IMR-90 (cell line): ENCODE measurements at regions not wholly inside any gene's neighbourhood (a gene's known extent, or its start where the extent isn't known, plus 50 kb on each side); places are given as distances from the start of the nearest gene placed in this dataset.

Source experiments
- ATAC-seq: fragments of 200-7000 bp; cut with Tn5 transposase; 2 replicates; pipeline ENCODE4 v1.9.1; 2020; ENCODE audit warnings: low read depth, mild to moderate bottlenecking, moderate library complexity
- BruUV-seq: library from RNA; stranded (reverse); fragments of 400-500 nt; replicated peaks from 2 replicates; lab custom pipeline; 2021; lab: Mats Ljungman, UMichigan
- CTCF ChIA-PET: fragments of 300-600 bp; formaldehyde crosslinking; extraction: SDS; loops from one replicate; lab custom pipeline; 2021; ENCODE audit warnings: antibody characterized with exemption; lab: Yijun Ruan, JAX
- POLR2A ChIA-PET: fragments of 300-600 bp; sonication (Branson Sonifier 250); formaldehyde crosslinking; loops from one replicate; lab custom pipeline; 2022; ENCODE audit warnings: antibody characterized with exemption; ENCODE audit not compliant: unreplicated experiment; lab: Charles Lee
- DNase-seq: peaks from one replicate; pipeline ENCODE4 v3.0.0; 2013
- H2AFZ ChIP-seq: replicated peaks from 2 replicates; pipeline ENCODE3; 2013; ENCODE audit warnings: low read length, mild to moderate bottlenecking; ENCODE audit not compliant: poor library complexity
- H2AK5ac ChIP-seq: 2 replicates; pipeline ENCODE4 v1.6.1; 2013; ENCODE audit warnings: low read depth, low read length, inconsistent platforms
- H2AK9ac ChIP-seq: replicated peaks from 2 replicates; pipeline ENCODE3; 2013; ENCODE audit warnings: mild to moderate bottlenecking, low read depth, low read length, moderate library complexity; ENCODE audit not compliant: poor library complexity
- H2BK120ac ChIP-seq: 2 replicates; pipeline ENCODE4 v1.6.1; 2013; ENCODE audit warnings: low read depth, low read length, inconsistent platforms
- H2BK15ac ChIP-seq: 3 replicates; pipeline ENCODE4 v1.6.1; 2013; ENCODE audit warnings: low read depth, low read length, inconsistent platforms
- H2BK20ac ChIP-seq: 2 replicates; pipeline ENCODE4 v1.6.1; 2013; ENCODE audit warnings: low read depth, mild to moderate bottlenecking, inconsistent platforms, low read length, moderate library complexity
- H2BK5ac ChIP-seq: 2 replicates; pipeline ENCODE4 v1.6.1; 2013; ENCODE audit warnings: mild to moderate bottlenecking, low read depth, low read length, inconsistent platforms; ENCODE audit not compliant: poor library complexity, severe bottlenecking
- H3K14ac ChIP-seq: replicated peaks from 2 replicates; pipeline ENCODE4 v1.6.1; 2013; ENCODE audit warnings: low read depth, low read length, inconsistent platforms
- H3K18ac ChIP-seq: 2 replicates; pipeline ENCODE4 v1.6.1; 2013; ENCODE audit warnings: low read depth, low read length, control low read depth
- H3K23ac ChIP-seq: 2 replicates; pipeline ENCODE4 v1.6.1; 2013; ENCODE audit warnings: low read depth, low read length, inconsistent platforms
- H3K27ac ChIP-seq: 2 replicates; pipeline ENCODE4 v1.5.1; 2013; ENCODE audit warnings: mild to moderate bottlenecking, control low read depth, low read length; ENCODE audit not compliant: insufficient read depth
- H3K27me3 ChIP-seq: 2 replicates; pipeline ENCODE4 v1.6.1; 2013; ENCODE audit warnings: low read length; ENCODE audit not compliant: control insufficient read depth, insufficient read depth
- H3K36me3 ChIP-seq: 2 replicates; pipeline ENCODE4 v1.6.1; 2013; ENCODE audit warnings: low read length, mixed read lengths; ENCODE audit not compliant: control insufficient read depth, insufficient read depth
- H3K4ac ChIP-seq: 2 replicates; pipeline ENCODE4 v1.6.1; 2013; ENCODE audit warnings: low read depth, low read length, inconsistent platforms
- H3K4me1 ChIP-seq: 2 replicates; pipeline ENCODE4 v1.6.1; 2013; ENCODE audit warnings: low read length, mixed read lengths; ENCODE audit not compliant: control insufficient read depth, insufficient read depth
- H3K4me2 ChIP-seq: 2 replicates; pipeline ENCODE4 v1.6.1; 2013; ENCODE audit warnings: low read depth, mild to moderate bottlenecking, control low read depth, low read length, moderate library complexity
- H3K4me3 ChIP-seq: 2 replicates; pipeline ENCODE4 v1.5.1; 2013; ENCODE audit warnings: low read depth, mild to moderate bottlenecking, control low read depth, low read length, moderate library complexity; ENCODE audit not compliant: insufficient read depth
- H3K56ac ChIP-seq: 2 replicates; pipeline ENCODE4 v1.6.1; 2013; ENCODE audit warnings: low read length, inconsistent platforms; ENCODE audit not compliant: insufficient read depth; ENCODE audit errors: extremely low read depth
- H3K79me1 ChIP-seq, 2 experiments: 2 replicates each; pipeline ENCODE4 v1.6.1; 2013; ENCODE audit warnings: low read length in 2 of 2, inconsistent platforms in 1 of 2, low read depth in 1 of 2
- H3K9ac ChIP-seq: 2 replicates; pipeline ENCODE4 v1.6.1; 2013; ENCODE audit warnings: low read depth, low read length, control low read depth
- H3K9me1 ChIP-seq: 2 replicates; pipeline ENCODE4 v1.6.1; 2013; ENCODE audit warnings: low read length, inconsistent platforms; ENCODE audit not compliant: insufficient read depth
- H3K9me3 ChIP-seq: 2 replicates; pipeline ENCODE4 v1.6.1; 2013; ENCODE audit warnings: low read length; ENCODE audit not compliant: control insufficient read depth, insufficient read depth
- H4K20me1 ChIP-seq: 2 replicates; pipeline ENCODE4 v1.6.1; 2013; ENCODE audit warnings: low read length, inconsistent platforms; ENCODE audit not compliant: insufficient read depth
- H4K5ac ChIP-seq: 2 replicates; pipeline ENCODE4 v1.6.1; 2013; ENCODE audit warnings: mild to moderate bottlenecking, low read depth, low read length, control low read depth
- H4K8ac ChIP-seq, 2 experiments: 2 replicates each; pipeline ENCODE4 v1.6.1; 2013; ENCODE audit warnings: low read depth in 2 of 2, low read length in 2 of 2, control low read depth in 1 of 2, inconsistent platforms in 1 of 2
- H4K91ac ChIP-seq: 2 replicates; pipeline ENCODE4 v1.6.1; 2013; ENCODE audit warnings: low read depth, low read length, inconsistent platforms; ENCODE audit not compliant: insufficient read depth
- BHLHE40 ChIP-seq: fragments of 150-350 bp; IDR thresholded peaks from 2 replicates; pipeline ENCODE4 v1.6.1; 2016; ENCODE audit warnings: mild to moderate bottlenecking, low read depth, low read length
- CEBPB ChIP-seq: IDR thresholded peaks from 2 replicates; pipeline ENCODE4 v1.6.1; 2012; ENCODE audit warnings: low read depth, low read length, improper control_type of control experiment
- CHD1 ChIP-seq: IDR thresholded peaks from 2 replicates; pipeline ENCODE4 v1.6.1; 2012; ENCODE audit warnings: low read depth, low read length, improper control_type of control experiment
- FOS ChIP-seq: fragments of 150-350 bp; IDR thresholded peaks from 2 replicates; pipeline ENCODE4 v1.6.1; 2016; ENCODE audit warnings: low read depth, low read length
- MAFK ChIP-seq: IDR thresholded peaks from 2 replicates; pipeline ENCODE4 v1.6.1; 2012; ENCODE audit warnings: low read depth, low read length, improper control_type of control experiment
- MAZ ChIP-seq: IDR thresholded peaks from 2 replicates; pipeline ENCODE4 v1.6.1; 2012; ENCODE audit warnings: low read depth, mild to moderate bottlenecking, low read length, improper control_type of control experiment, moderate library complexity, borderline replicate concordance
- MXI1 ChIP-seq: IDR thresholded peaks from 2 replicates; pipeline ENCODE4 v1.6.1; 2012; ENCODE audit warnings: low read depth, mild to moderate bottlenecking, low read length, moderate library complexity, borderline replicate concordance
- NFE2L2 ChIP-seq: fragments of 150-350 bp; IDR thresholded peaks from 2 replicates; pipeline ENCODE4 v1.6.1; 2016; ENCODE audit warnings: low read depth, mild to moderate bottlenecking, low read length
- POLR2A ChIP-seq: IDR thresholded peaks from 2 replicates; pipeline ENCODE4 v1.6.1; 2012; ENCODE audit warnings: mild to moderate bottlenecking, low read depth, low read length
- RAD21 ChIP-seq: IDR thresholded peaks from 2 replicates; pipeline ENCODE4 v1.6.1; 2012; ENCODE audit warnings: low read length, improper control_type of control experiment
- RCOR1 ChIP-seq: IDR thresholded peaks from 2 replicates; pipeline ENCODE4 v1.6.1; 2012; ENCODE audit warnings: mild to moderate bottlenecking, low read length, improper control_type of control experiment; ENCODE audit not compliant: insufficient replicate concordance
- RFX5 ChIP-seq: IDR thresholded peaks from 2 replicates; pipeline ENCODE4 v1.8.0; 2012; ENCODE audit warnings: low read depth, mild to moderate bottlenecking, low read length, moderate library complexity
- SMC3 ChIP-seq: fragments of 150-350 bp; IDR thresholded peaks from 2 replicates; pipeline ENCODE4 v1.6.1; 2016; ENCODE audit warnings: low read depth, mild to moderate bottlenecking, antibody characterized with exemption, low read length, moderate library complexity
- WGBS, 2 experiments: methylation state at CpG; one replicate each; pipeline versions ENCODE4 v1.1.5 to v1.1.7; 2013; ENCODE audit warnings: missing lambda C conversion rate in 2 of 2; ENCODE audit not compliant: insufficient read length in 1 of 2; ENCODE audit errors: extremely low coverage in 2 of 2; 5-methylcytosine and 5-hydroxymethylcytosine counted together
- dilution Hi-C: fragments of 300-500 bp; cut with HindIII; formaldehyde crosslinking; loops from one replicate; pipeline ENCODE4 v1.14.3; 2018; ENCODE audit warnings: low sequenced_read_pairs; ENCODE audit not compliant: unreplicated experiment
- in situ Hi-C: fragments of 300-500 bp; cut with MboI; formaldehyde crosslinking; loops from 3 replicates; pipeline ENCODE4 v1.14.3; 2019; ENCODE audit warnings: low sequenced_read_pairs, inconsistent platforms, mixed read lengths
- intact Hi-C: fragments of 100-400 bp; cut with micrococcal nuclease; formaldehyde crosslinking; loops from 2 replicates; pipeline ENCODE4 v1.10.0; 2022
- TF ChIP-seq, protein P1 (sequence below): fragments of 150-350 bp; IDR thresholded peaks from 2 replicates; pipeline ENCODE4 v1.6.1; 2016; ENCODE audit warnings: low read depth, mild to moderate bottlenecking, low read length, moderate library complexity, borderline replicate concordance
- TF ChIP-seq, protein P2 (sequence below): conservative IDR thresholded peaks from 2 replicates; pipeline ENCODE4 v1.5.1; 2012; ENCODE audit warnings: mild to moderate bottlenecking, low read depth, low read length, improper control_type of control experiment
- TF ChIP-seq, protein P3 (sequence below): fragments of 150-350 bp; IDR thresholded peaks from 2 replicates; pipeline ENCODE4 v1.6.1; 2017; ENCODE audit warnings: mild to moderate bottlenecking, antibody characterized with exemption, low read length, low read depth

DNA sequence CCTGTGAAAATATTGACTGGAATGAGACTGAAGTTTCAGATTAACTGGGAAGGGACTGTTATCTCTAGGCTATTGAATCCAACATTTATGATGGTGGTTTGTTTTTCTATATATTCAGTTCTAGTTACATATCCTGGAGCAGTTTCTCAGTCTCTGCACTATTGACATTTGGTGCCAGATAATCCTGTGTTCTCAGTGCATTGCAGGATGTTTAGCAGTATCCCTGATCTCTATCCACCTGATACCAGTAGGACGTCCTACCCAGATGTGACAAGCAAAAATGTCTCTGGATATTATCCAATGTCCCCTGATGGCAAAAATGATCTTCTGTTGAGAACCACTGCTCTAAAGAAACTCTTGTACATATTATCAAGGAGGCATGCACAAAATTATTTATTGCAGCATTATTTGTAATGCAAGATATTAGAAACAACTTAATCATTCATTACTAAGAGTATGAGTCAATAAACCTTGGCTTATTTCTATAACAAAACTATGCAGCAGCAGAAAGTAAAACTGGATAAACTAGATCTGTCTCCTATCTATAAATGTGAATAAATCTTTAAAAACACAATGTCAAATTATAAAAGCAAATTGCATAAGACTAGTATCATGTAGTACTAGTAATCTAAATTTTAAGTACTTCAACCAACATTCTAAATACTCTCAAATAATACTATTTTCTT lies 369.3 kb upstream of the RND3 start:
- Histone ChIP-seq H3K79me1 (no peaks in the 10 kb centered on the region), H2BK5ac (no peak overlapping the region), H3K56ac (no peak overlapping the region), H3K9ac (no peak overlapping the region), H3K4me3 (no peak overlapping the region), H3K27ac (no peak overlapping the region), H3K36me3 (no peaks in the 10 kb centered on the region), H3K23ac (no peak overlapping the region), H2BK15ac (no peak overlapping the region), H4K8ac (no peak overlapping the region), H3K14ac (no peak overlapping the region), H2AFZ (no peak overlapping the region), H3K27me3 (no peaks in the 10 kb centered on the region), H3K9me1 (no peaks in the 10 kb centered on the region), H4K5ac (no peak overlapping the region), H3K18ac (no peak overlapping the region), H3K4ac (no peak overlapping the region), H4K20me1 (no peaks in the 10 kb centered on the region), H2BK120ac (no peak overlapping the region), H4K91ac (no peak overlapping the region), H2AK9ac (no peak overlapping the region), H3K4me2 (no peak overlapping the region), H2AK5ac (no peak overlapping the region), H3K9me3 (no peaks in the 10 kb centered on the region), H2BK20ac (no peak overlapping the region), H3K4me1 (peaks cover 2% of the 10 kb centered on the region; the same call in 1 of the 2 replicates)
- intact Hi-C loops (no loop called here), dilution Hi-C loops (no loop called here), in situ Hi-C loops (no loop called here)
- no CpG with 5 or more reads among the region's 1 CpG for WGBS, 2 experiments
- TF ChIP-seq RFX5 = no peak
- no peak for TF ChIP-seq SMC3
- no peak for TF ChIP-seq NFE2L2
- TF ChIP-seq, protein P1, sequence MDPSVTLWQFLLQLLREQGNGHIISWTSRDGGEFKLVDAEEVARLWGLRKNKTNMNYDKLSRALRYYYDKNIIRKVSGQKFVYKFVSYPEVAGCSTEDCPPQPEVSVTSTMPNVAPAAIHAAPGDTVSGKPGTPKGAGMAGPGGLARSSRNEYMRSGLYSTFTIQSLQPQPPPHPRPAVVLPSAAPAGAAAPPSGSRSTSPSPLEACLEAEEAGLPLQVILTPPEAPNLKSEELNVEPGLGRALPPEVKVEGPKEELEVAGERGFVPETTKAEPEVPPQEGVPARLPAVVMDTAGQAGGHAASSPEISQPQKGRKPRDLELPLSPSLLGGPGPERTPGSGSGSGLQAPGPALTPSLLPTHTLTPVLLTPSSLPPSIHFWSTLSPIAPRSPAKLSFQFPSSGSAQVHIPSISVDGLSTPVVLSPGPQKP = no peak
- TF ChIP-seq MAFK = no peak
- TF ChIP-seq POLR2A = no peak
- no peak for TF ChIP-seq MXI1
- TF ChIP-seq MAZ = no peak
- TF ChIP-seq RCOR1 = no peak
- TF ChIP-seq RAD21 = no peak
- TF ChIP-seq CHD1 = no peak
- TF ChIP-seq FOS = no peak
- TF ChIP-seq, protein P2, sequence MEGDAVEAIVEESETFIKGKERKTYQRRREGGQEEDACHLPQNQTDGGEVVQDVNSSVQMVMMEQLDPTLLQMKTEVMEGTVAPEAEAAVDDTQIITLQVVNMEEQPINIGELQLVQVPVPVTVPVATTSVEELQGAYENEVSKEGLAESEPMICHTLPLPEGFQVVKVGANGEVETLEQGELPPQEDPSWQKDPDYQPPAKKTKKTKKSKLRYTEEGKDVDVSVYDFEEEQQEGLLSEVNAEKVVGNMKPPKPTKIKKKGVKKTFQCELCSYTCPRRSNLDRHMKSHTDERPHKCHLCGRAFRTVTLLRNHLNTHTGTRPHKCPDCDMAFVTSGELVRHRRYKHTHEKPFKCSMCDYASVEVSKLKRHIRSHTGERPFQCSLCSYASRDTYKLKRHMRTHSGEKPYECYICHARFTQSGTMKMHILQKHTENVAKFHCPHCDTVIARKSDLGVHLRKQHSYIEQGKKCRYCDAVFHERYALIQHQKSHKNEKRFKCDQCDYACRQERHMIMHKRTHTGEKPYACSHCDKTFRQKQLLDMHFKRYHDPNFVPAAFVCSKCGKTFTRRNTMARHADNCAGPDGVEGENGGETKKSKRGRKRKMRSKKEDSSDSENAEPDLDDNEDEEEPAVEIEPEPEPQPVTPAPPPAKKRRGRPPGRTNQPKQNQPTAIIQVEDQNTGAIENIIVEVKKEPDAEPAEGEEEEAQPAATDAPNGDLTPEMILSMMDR = no peak
- no peak for TF ChIP-seq CEBPB
- TF ChIP-seq BHLHE40 = no peak
- TF ChIP-seq, protein P3, sequence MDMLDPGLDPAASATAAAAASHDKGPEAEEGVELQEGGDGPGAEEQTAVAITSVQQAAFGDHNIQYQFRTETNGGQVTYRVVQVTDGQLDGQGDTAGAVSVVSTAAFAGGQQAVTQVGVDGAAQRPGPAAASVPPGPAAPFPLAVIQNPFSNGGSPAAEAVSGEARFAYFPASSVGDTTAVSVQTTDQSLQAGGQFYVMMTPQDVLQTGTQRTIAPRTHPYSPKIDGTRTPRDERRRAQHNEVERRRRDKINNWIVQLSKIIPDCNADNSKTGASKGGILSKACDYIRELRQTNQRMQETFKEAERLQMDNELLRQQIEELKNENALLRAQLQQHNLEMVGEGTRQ = no peak
- ChIA-PET CTCF (no interaction called here), POLR2A (no interaction called here)
- ATAC-seq (peak; percentile 48; the same call in 1 of the 2 replicates), DNase-seq (peak; percentile 4)
- BruUV-seq = no TSS peak
